ENCODE measurements at regions not wholly inside any gene's neighbourhood (a gene's known extent, or its start where the extent isn't known, plus 50 kb on each side); places are given as distances from the start of the nearest gene placed in this dataset.

DNA sequence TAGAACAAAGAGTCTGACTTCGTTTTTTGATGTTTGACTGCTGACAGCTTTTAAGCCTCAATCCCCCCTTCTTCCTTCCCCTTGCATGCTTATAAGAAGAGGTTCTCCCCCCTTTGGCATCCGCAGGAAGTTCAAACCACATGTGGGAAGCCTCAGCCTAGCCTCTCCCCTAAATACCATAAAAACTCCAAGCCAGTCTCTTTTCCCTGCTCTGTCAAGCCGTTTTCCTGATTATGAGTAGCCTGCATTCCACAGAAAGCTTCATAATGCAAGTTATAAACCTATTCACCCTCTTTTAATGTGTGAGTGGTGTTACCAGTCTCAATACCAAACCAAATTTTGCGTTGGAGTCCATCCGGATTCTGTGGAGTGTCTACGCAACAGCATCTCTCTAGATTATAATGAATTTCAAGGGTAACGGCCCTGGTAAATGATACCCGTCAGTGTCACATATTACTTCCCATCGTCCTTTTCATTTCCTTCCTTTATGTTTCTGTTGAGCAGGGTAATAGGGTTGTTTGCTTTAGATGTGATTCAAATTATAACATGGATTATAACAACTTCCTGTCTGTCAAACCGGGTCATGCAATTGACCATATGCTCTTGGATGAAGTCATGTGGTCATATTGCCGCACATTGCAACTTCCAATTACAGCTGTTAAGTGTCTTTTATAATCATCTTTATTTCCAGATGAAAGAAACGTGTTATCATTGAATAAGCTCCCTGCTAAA, 717.5 kb downstream of the RWDD3 start:
- H3K4me3 ChIP-seq (replicated peaks; ENCODE audit: insufficient read depth, low read length), result no peak overlapping the region
- TF ChIP-seq POLR2AphosphoS5 (IDR thresholded peaks at IDR 0.05; ENCODE audit: low read depth) (no peak), GABPA (IDR thresholded peaks at IDR 0.05; ENCODE audit: low read depth) (no peak), SPI1 (IDR thresholded peaks at IDR 0.05; ENCODE audit: borderline replicate concordance, low read depth) (no peak)
- DNase-seq (ENCODE audit: low read depth in 1 of 2, low spot score in 1 of 2), result no peak
- peaks cover 10% of the 10 kb centered on the region for H3K27me3 ChIP-seq (ENCODE audit: insufficient read depth, poor library complexity, severe bottlenecking)
- H3K27ac ChIP-seq (replicated peaks), result no peak overlapping the region

GRCh38 chr1:95953015-95953414, 719.0 kb downstream of the RWDD3 start:
- TF ChIP-seq REST (IDR thresholded peaks at IDR 0.05; ENCODE audit: insufficient replicate concordance, low read depth), result no peak
- no peak for TF ChIP-seq GABPA (IDR thresholded peaks at IDR 0.05; ENCODE audit: low read depth)
- no peak for TF ChIP-seq POLR2AphosphoS5 (IDR thresholded peaks at IDR 0.05; ENCODE audit: low read depth)
- no peak for TF ChIP-seq SPI1 (IDR thresholded peaks at IDR 0.05; ENCODE audit: borderline replicate concordance, low read depth)
- TF ChIP-seq CTCF (IDR thresholded peaks at IDR 0.05; ENCODE audit: insufficient read depth, low read length), result no peak

DNA sequence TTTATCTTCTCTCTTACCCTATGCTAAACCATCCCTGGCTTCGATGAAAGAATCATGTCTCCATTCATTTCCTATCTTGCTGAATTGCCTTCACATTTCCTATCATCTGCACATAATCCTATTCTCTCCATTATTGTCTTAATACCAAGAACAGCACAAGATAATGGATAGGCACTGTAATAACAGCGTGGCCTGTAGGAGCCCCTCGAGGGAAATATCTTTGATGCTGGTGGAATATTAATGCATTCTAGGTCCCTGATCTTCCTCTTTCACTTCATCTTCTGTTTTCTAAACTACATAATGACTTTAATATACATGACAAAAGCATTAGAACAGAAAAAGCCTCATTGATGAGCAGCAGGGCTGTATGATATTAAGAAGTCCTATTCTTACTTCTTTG, 720.6 kb downstream of the RWDD3 start:
- Histone ChIP-seq H3K4me3 (replicated peaks; ENCODE audit: insufficient read depth, low read length) (no peak overlapping the region), H3K27ac (replicated peaks) (no peak overlapping the region), H3K27me3 (ENCODE audit: insufficient read depth, poor library complexity, severe bottlenecking) (peaks cover 10% of the 10 kb centered on the region)
- no peak for TF ChIP-seq GABPA (IDR thresholded peaks at IDR 0.05; ENCODE audit: low read depth)
- TF ChIP-seq CTCF (IDR thresholded peaks at IDR 0.05; ENCODE audit: insufficient read depth, low read length), result no peak
- no peak for TF ChIP-seq REST (IDR thresholded peaks at IDR 0.05; ENCODE audit: insufficient replicate concordance, low read depth)
- no peak for TF ChIP-seq SPI1 (IDR thresholded peaks at IDR 0.05; ENCODE audit: borderline replicate concordance, low read depth)
- no peak for TF ChIP-seq POLR2AphosphoS5 (IDR thresholded peaks at IDR 0.05; ENCODE audit: low read depth)
- no peak for DNase-seq (ENCODE audit: low read depth in 1 of 2, low spot score in 1 of 2)

More at GRCh38 chr1:95953015-95953414, 719.0 kb downstream of the RWDD3 start:
- no peak overlapping the region for H3K27ac ChIP-seq (replicated peaks)
- no peak overlapping the region for H3K4me3 ChIP-seq (replicated peaks; ENCODE audit: insufficient read depth, low read length)
- H3K27me3 ChIP-seq (ENCODE audit: insufficient read depth, poor library complexity, severe bottlenecking), result peaks cover 10% of the 10 kb centered on the region
- DNase-seq (ENCODE audit: low read depth in 1 of 2, low spot score in 1 of 2), result peak in 1 of 2 experiments; percentile 2

GRCh38 chr1:95956215-95956614, 722.2 kb downstream of the RWDD3 start:
- TF ChIP-seq POLR2AphosphoS5 (IDR thresholded peaks at IDR 0.05; ENCODE audit: low read depth), result no peak
- no peak for TF ChIP-seq CTCF (IDR thresholded peaks at IDR 0.05; ENCODE audit: insufficient read depth, low read length)
- TF ChIP-seq REST (IDR thresholded peaks at IDR 0.05; ENCODE audit: insufficient replicate concordance, low read depth), result no peak
- TF ChIP-seq GABPA (IDR thresholded peaks at IDR 0.05; ENCODE audit: low read depth), result no peak
- no peak for TF ChIP-seq SPI1 (IDR thresholded peaks at IDR 0.05; ENCODE audit: borderline replicate concordance, low read depth)
- Histone ChIP-seq H3K27ac (replicated peaks) (no peak overlapping the region), H3K27me3 (ENCODE audit: insufficient read depth, poor library complexity, severe bottlenecking) (peaks cover 9% of the 10 kb centered on the region), H3K4me3 (replicated peaks; ENCODE audit: insufficient read depth, low read length) (no peak overlapping the region)
- no peak for DNase-seq (ENCODE audit: low read depth in 1 of 2, low spot score in 1 of 2)
